PC-3 (cell line): ENCODE measurements at regions not wholly inside any gene's neighbourhood (a gene's known extent, or its start where the extent isn't known, plus 50 kb on each side); places are given as distances from the start of the nearest gene placed in this dataset.

Experiments used
- ATAC-seq: fragments of 200-7000 bp; cut with Tn5 transposase; 2 replicates; pipeline ENCODE4 v1.9.1; 2020; ENCODE audit warnings: mild to moderate bottlenecking, moderate library complexity
- BruUV-seq: library from RNA; stranded (reverse); fragments of 400-500 nt; replicated peaks from 2 replicates; lab custom pipeline; 2021; lab: Mats Ljungman, UMichigan
- CTCF ChIA-PET: fragments of 300-600 bp; sonication (Branson Sonifier 250); formaldehyde crosslinking; loops from one replicate; lab custom pipeline; 2022; ENCODE audit warnings: antibody characterized with exemption; lab: Charles Lee
- POLR2A ChIA-PET: fragments of 300-600 bp; sonication (Branson Sonifier 250); formaldehyde crosslinking; loops from one replicate; lab custom pipeline; 2022; ENCODE audit warnings: antibody characterized with exemption; ENCODE audit not compliant: unreplicated experiment; lab: Charles Lee
- DNase-seq: peaks from one replicate; pipeline ENCODE4 v3.0.0-alpha.2; 2015
- H2AFZ ChIP-seq: fragments of 300-600 bp; sonication (generic); 2 replicates; pipeline ENCODE4 v1.6.0; 2016; ENCODE audit warnings: antibody characterized with exemption, low read length
- H3F3A ChIP-seq: fragments of 300-600 bp; sonication (generic); one replicate; pipeline ENCODE4 v1.6.0; 2017; ENCODE audit warnings: antibody characterized with exemption, low read length, control low read depth, mild to moderate bottlenecking; ENCODE audit not compliant: unreplicated experiment
- H3K27ac ChIP-seq: fragments of 300-600 bp; sonication (generic); 2 replicates; pipeline ENCODE4 v1.5.1; 2016; ENCODE audit warnings: mild to moderate bottlenecking, low read length
- H3K27me3 ChIP-seq: fragments of 300-600 bp; sonication (generic); 2 replicates; pipeline ENCODE4 v1.6.1; 2016; ENCODE audit warnings: low read length, mixed read lengths
- H3K36me3 ChIP-seq: fragments of 300-600 bp; sonication (generic); 2 replicates; pipeline ENCODE4 v1.6.1; 2016; ENCODE audit warnings: low read depth, mixed run types, low read length, mixed read lengths
- H3K4me1 ChIP-seq: fragments of 300-600 bp; sonication (generic); 2 replicates; pipeline ENCODE4 v1.5.1; 2016; ENCODE audit warnings: low read length; ENCODE audit not compliant: insufficient read depth
- H3K4me2 ChIP-seq: fragments of 300-600 bp; sonication (generic); 2 replicates; pipeline ENCODE4 v1.6.0; 2016; ENCODE audit warnings: low read length
- H3K4me3 ChIP-seq: fragments of 300-600 bp; sonication (generic); 2 replicates; pipeline ENCODE4 v1.5.1; 2016; ENCODE audit warnings: mild to moderate bottlenecking, low read length, mixed read lengths
- H3K79me2 ChIP-seq: fragments of 300-600 bp; sonication (generic); 2 replicates; pipeline ENCODE4 v1.6.1; 2017; ENCODE audit warnings: low read length, mixed read lengths
- H3K9ac ChIP-seq: fragments of 300-600 bp; sonication (generic); 2 replicates; pipeline ENCODE4 v1.6.0; 2016; ENCODE audit warnings: mild to moderate bottlenecking, low read length
- H3K9me2 ChIP-seq: fragments of 300-600 bp; sonication (generic); replicated peaks from 2 replicates; pipeline ENCODE4 v1.6.1; 2016; ENCODE audit warnings: mixed run types, low read length, mixed read lengths
- H3K9me3 ChIP-seq: fragments of 300-600 bp; sonication (generic); 2 replicates; pipeline ENCODE4 v1.6.1; 2016; ENCODE audit warnings: low read length, mixed read lengths
- H4K20me1 ChIP-seq: fragments of 300-600 bp; sonication (generic); 2 replicates; pipeline ENCODE4 v1.6.1; 2016; ENCODE audit warnings: low read length, mixed read lengths
- CTCF ChIP-seq: fragments of 300-600 bp; sonication (generic); conservative IDR thresholded peaks from 2 replicates; pipeline ENCODE4 v1.5.1; 2017; ENCODE audit warnings: antibody characterized with exemption, low read depth, mild to moderate bottlenecking, low read length
- EZH2 ChIP-seq: fragments of 300-600 bp; sonication (generic); IDR thresholded peaks from one replicate; pipeline ENCODE4 v1.6.1; 2017; ENCODE audit warnings: antibody characterized with exemption, mild to moderate bottlenecking, low read length; ENCODE audit not compliant: unreplicated experiment
- EZH2phosphoT487 ChIP-seq: fragments of 300-600 bp; sonication (generic); IDR thresholded peaks from 2 replicates; pipeline ENCODE4 v1.6.1; 2018; ENCODE audit warnings: mild to moderate bottlenecking, antibody characterized with exemption, low read length, borderline replicate concordance
- intact Hi-C: fragments of 100-400 bp; cut with micrococcal nuclease; formaldehyde crosslinking; loops from 2 replicates; pipeline ENCODE4 v1.9.0; 2023

GRCh38 chr11:121894581-121894980, 221.4 kb downstream of the BLID start:
- no peaks in the 10 kb centered on the region for H3K36me3 ChIP-seq
- no peaks in the 10 kb centered on the region for H4K20me1 ChIP-seq
- DNase-seq, result peak; percentile 66
- no TSS peak for BruUV-seq
- H3K27ac ChIP-seq, result 0 out of 2 replicates have a peak overlapping the region, but pooled peaks have one; percentile 10
- no peaks in the 10 kb centered on the region for H3K9me3 ChIP-seq
- H3K4me2 ChIP-seq, result peak overlapping the region; percentile 21
- no peaks in the 10 kb centered on the region for H3K9me2 ChIP-seq
- POLR2A ChIA-PET, result interaction anchor here (0.6 to 0.7 kb wide), 2 partner anchors 90 to 190 kb away, joined by 3 to 4 read pairs; no protein-coding TSS in a partner anchor
- no peak overlapping the region for H3K4me3 ChIP-seq
- peak overlapping the region; percentile 35 for H2AFZ ChIP-seq
- intact Hi-C loops, result loop anchor here (10.0 kb wide), 2 partner anchors 200 to 240 kb away; no protein-coding TSS in a partner anchor
- ATAC-seq, result no peak; the same call in 1 of the 2 replicates
- no peak overlapping the region for H3K9ac ChIP-seq
- H3K27me3 ChIP-seq, result no peaks in the 10 kb centered on the region
- CTCF ChIA-PET, result no interaction called here
- H3K4me1 ChIP-seq, result peaks cover 56% of the 10 kb centered on the region
- no peaks in the 10 kb centered on the region for H3K79me2 ChIP-seq
- no peak for TF ChIP-seq EZH2phosphoT487
- no peak for TF ChIP-seq EZH2
- TF ChIP-seq CTCF, result no peak
- H3F3A ChIP-seq, result peaks cover 8% of the 10 kb centered on the region

GRCh38 chr11:121892863-121893262, 223.2 kb downstream of the BLID start:
- no peak overlapping the region for H3K9ac ChIP-seq
- H2AFZ ChIP-seq, result no peak overlapping the region
- no TSS peak for BruUV-seq
- no peaks in the 10 kb centered on the region for H3K36me3 ChIP-seq
- DNase-seq (peak; percentile 34), ATAC-seq (no peak)
- no peak overlapping the region for H3K4me3 ChIP-seq
- ChIA-PET POLR2A (no interaction called here), CTCF (no interaction called here)
- peaks cover 61% of the 10 kb centered on the region for H3K4me1 ChIP-seq
- no peaks in the 10 kb centered on the region for H3K79me2 ChIP-seq
- no peaks in the 10 kb centered on the region for H3K9me3 ChIP-seq
- no peaks in the 10 kb centered on the region for H3K9me2 ChIP-seq
- H3K27me3 ChIP-seq, result no peaks in the 10 kb centered on the region
- intact Hi-C loops, result loop anchor here (10.0 kb wide), 2 partner anchors 202 to 238 kb away; no protein-coding TSS in a partner anchor
- no peak overlapping the region for H3K4me2 ChIP-seq
- TF ChIP-seq EZH2phosphoT487 (no peak), CTCF (no peak)
- peaks cover 8% of the 10 kb centered on the region for H3F3A ChIP-seq
- no peaks in the 10 kb centered on the region for H4K20me1 ChIP-seq
- no peak overlapping the region for H3K27ac ChIP-seq

- ChIA-PET CTCF (no interaction called here), POLR2A (no interaction called here)
- Histone ChIP-seq H3F3A (peaks cover 8% of the 10 kb centered on the region), H3K4me3 (no peak overlapping the region), H3K9me2 (no peaks in the 10 kb centered on the region), H3K27ac (no peak overlapping the region), H3K9me3 (no peaks in the 10 kb centered on the region), H3K79me2 (no peaks in the 10 kb centered on the region), H3K27me3 (no peaks in the 10 kb centered on the region), H4K20me1 (no peaks in the 10 kb centered on the region), H3K9ac (no peak overlapping the region), H3K36me3 (no peaks in the 10 kb centered on the region), H3K4me2 (no peak overlapping the region), H2AFZ (no peak overlapping the region), H3K4me1 (peaks cover 61% of the 10 kb centered on the region)
- no TSS peak for BruUV-seq
- intact Hi-C loops, result loop anchor here (10.0 kb wide), 2 partner anchors 203 to 237 kb away; no protein-coding TSS in a partner anchor
- DNase-seq (peak; percentile 42), ATAC-seq (no peak)
- no peak for TF ChIP-seq CTCF
- no peak for TF ChIP-seq EZH2
- no peak for TF ChIP-seq EZH2phosphoT487
These were observed 223.8 kb downstream of the BLID start for GRCh38 chr11:121892131-121892681.
